HG02885 (cell line): ENCODE measurements at regions not wholly inside any gene's neighbourhood (a gene's known extent, or its start where the extent isn't known, plus 50 kb on each side); places are given as distances from the start of the nearest gene placed in this dataset.
"Not testable (repeated sequence)": the region's sequence is repeated elsewhere in the genome, so short reads cannot be mapped to it uniquely, and the experiment has no call there.

Experiments used
- ATAC-seq: cut with Tn5 transposase; IDR thresholded peaks from one replicate; pipeline ENCODE4 v1.9.1; 2021; ENCODE audit warnings: mild to moderate bottlenecking; ENCODE audit not compliant: unreplicated experiment, poor library complexity

GRCh38 chr12:88362439-88362838 is 217.8 kb downstream of the KITLG start:
- ATAC-seq, result no peak

- ATAC-seq, result no peak
Observed at GRCh38 chr12:88365403-88365802, 214.9 kb downstream of the KITLG start.

GRCh38 chr12:88366101-88366500 is 214.2 kb downstream of the KITLG start:
- no peak for ATAC-seq

- no peak for ATAC-seq
Observed at GRCh38 chr12:88367231-88367630, 213.0 kb downstream of the KITLG start.

GRCh38 chr12:88368077-88368476 is 212.2 kb downstream of the KITLG start:
- ATAC-seq, result not testable (repeated sequence)

GRCh38 chr12:88371416-88372183 is 208.7 kb downstream of the KITLG start:
- no peak for ATAC-seq

GRCh38 chr12:88375306-88376305 is 204.7 kb downstream of the KITLG start:
- no peak for ATAC-seq

- ATAC-seq, result no peak
Observed at GRCh38 chr12:88377973-88378372, 202.3 kb downstream of the KITLG start.

- ATAC-seq, result no peak
Observed at GRCh38 chr12:88381466-88381865, 198.8 kb downstream of the KITLG start.

- ATAC-seq, result peak; percentile 80
Observed at GRCh38 chr12:88383405-88383804, 196.9 kb downstream of the KITLG start.

GRCh38 chr12:88388566-88389540 is 191.4 kb downstream of the KITLG start:
- ATAC-seq, result peak; percentile 45

- ATAC-seq, result no peak
Observed at GRCh38 chr12:88390811-88391210, 189.5 kb downstream of the KITLG start.

GRCh38 chr12:88391556-88391955 is 188.7 kb downstream of the KITLG start:
- peak; percentile 61 for ATAC-seq

- ATAC-seq, result peak; percentile 38
Observed at GRCh38 chr12:88393017-88393767, 187.1 kb downstream of the KITLG start.

- ATAC-seq, result no peak
Observed at GRCh38 chr12:88398031-88398430, 182.2 kb downstream of the KITLG start.

- ATAC-seq, result no peak
Observed at GRCh38 chr12:88399811-88400210, 180.5 kb downstream of the KITLG start.

GRCh38 chr12:88400302-88400701 is 180.0 kb downstream of the KITLG start:
- ATAC-seq, result no peak

GRCh38 chr12:88401155-88401554 is 179.1 kb downstream of the KITLG start:
- ATAC-seq, result no peak

- no peak for ATAC-seq
Observed at GRCh38 chr12:88406905-88407304, 173.4 kb downstream of the KITLG start.
